WTC11 (cell line): ENCODE measurements at regions not wholly inside any gene's neighbourhood (a gene's known extent, or its start where the extent isn't known, plus 50 kb on each side); places are given as distances from the start of the nearest gene placed in this dataset.

Experiments used
- TF ChIP-seq, protein P1 (sequence below): fragments of 200-600 bp; IDR thresholded peaks from 2 replicates; pipeline ENCODE4 v1.8.0; 2022; ENCODE audit warnings: antibody characterized with exemption
- TF ChIP-seq, protein P2 (sequence below): sonication (generic); formaldehyde crosslinking; IDR thresholded peaks from 2 replicates; pipeline ENCODE4 v1.8.1; 2022; ENCODE audit warnings: low read depth, mild to moderate bottlenecking, moderate library complexity, missing genetic modification reagents, borderline replicate concordance

DNA sequence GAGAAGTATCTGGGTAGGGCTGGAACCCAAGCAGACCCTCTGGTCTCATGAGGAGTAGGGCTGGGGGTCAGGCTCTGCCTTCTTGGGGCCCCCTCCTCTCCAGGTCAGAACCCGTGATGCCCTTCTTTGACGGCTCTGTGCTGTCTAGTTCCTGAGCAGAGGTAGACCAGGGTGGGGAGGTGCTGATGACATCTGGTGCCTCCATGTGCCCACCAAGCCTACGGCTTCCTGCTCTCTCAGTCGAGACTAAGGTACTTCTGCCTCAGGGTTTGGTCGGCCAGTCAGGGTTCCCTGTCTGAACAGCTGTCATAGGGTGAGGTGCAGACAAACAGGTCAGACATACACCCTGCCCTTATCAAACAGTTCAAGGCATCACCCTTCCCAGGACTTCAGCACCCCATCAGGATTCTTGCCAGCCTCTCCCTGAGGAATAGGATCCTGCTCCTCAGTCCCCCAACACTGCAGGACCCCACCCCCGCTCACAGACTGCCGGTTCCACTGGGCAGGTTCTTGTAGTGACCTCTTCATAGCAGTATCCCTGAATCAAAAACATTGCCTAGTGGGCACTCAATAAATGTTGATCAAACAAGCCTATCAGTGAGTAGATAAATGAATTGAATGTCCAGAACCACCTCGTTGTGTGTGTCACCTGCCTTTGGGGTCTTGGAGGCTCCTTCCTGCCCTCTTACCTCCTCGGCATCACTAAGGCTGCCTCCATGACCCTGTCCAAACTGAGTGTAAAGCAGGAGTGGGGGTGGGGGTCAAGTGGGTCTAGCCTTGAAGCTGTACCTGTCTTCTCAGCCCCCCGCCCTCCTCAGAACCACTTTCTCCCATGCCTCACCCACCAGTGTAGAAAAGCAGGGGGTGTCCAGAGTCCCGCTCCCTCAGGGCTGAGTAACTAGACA, 158.2 kb downstream of the BUD13 start:
- TF ChIP-seq, protein P1, sequence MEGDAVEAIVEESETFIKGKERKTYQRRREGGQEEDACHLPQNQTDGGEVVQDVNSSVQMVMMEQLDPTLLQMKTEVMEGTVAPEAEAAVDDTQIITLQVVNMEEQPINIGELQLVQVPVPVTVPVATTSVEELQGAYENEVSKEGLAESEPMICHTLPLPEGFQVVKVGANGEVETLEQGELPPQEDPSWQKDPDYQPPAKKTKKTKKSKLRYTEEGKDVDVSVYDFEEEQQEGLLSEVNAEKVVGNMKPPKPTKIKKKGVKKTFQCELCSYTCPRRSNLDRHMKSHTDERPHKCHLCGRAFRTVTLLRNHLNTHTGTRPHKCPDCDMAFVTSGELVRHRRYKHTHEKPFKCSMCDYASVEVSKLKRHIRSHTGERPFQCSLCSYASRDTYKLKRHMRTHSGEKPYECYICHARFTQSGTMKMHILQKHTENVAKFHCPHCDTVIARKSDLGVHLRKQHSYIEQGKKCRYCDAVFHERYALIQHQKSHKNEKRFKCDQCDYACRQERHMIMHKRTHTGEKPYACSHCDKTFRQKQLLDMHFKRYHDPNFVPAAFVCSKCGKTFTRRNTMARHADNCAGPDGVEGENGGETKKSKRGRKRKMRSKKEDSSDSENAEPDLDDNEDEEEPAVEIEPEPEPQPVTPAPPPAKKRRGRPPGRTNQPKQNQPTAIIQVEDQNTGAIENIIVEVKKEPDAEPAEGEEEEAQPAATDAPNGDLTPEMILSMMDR: no peak
- TF ChIP-seq, protein P2, sequence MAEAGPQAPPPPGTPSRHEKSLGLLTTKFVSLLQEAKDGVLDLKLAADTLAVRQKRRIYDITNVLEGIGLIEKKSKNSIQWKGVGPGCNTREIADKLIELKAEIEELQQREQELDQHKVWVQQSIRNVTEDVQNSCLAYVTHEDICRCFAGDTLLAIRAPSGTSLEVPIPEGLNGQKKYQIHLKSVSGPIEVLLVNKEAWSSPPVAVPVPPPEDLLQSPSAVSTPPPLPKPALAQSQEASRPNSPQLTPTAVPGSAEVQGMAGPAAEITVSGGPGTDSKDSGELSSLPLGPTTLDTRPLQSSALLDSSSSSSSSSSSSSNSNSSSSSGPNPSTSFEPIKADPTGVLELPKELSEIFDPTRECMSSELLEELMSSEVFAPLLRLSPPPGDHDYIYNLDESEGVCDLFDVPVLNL (CRISPR knock-in tag): no peak
